ENCODE measurements at regions not wholly inside any gene's neighbourhood (a gene's known extent, or its start where the extent isn't known, plus 50 kb on each side); places are given as distances from the start of the nearest gene placed in this dataset.

DNA sequence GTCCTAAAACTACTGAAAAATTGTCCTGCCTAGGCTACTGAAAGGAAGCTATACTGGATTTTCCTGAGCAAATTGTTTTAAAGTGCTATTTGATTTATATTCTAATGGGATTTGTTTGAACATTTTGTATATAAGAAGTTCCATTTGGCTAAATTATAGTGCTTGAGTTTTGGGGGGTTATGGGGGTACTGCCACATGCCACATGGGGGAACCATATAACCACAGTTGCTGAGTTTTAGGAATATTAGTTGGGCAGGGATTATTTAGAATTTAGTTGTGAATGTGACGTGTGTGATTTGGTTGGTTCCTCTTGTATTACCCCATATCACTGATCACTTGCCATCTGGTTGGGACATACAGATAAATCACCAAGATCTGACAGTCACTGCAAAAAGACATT, 224.5 kb upstream of the TAPT1 start:
- Mint-ChIP-seq H3K27ac (no peak overlapping the region), H3K36me3 (ENCODE audit: insufficient read depth) (no peaks in the 10 kb centered on the region), H3K9me3 (peaks cover 0 to 1% of the 10 kb centered on the region in 2 donors), H3K4me3 (no peak overlapping the region), H3K27me3 (no peaks in the 10 kb centered on the region), H3K4me1 (ENCODE audit: low read depth in 2 of 2) (no peaks in the 10 kb centered on the region)
- DNase-seq (no peak), ATAC-seq (replicated peaks) (no peak)

DNA sequence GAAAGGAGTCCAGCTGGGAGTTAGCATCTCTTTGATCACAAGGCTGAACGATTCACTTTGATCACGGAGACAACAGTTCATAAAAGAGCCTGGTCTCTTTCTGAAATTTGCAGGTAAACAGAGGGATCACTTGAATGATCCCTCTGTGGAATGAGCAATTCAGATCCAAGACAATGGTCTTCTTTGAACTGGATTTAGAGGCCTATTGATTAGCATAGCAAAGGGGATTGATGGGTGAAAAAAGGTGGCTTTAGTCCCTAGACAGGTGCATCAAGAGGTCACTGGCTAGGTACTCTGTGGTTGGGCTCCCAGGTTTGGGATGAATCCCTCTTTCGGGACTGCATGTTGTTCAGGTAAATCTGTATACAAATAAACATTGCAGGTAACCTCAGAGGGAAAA, 223.8 kb upstream of the TAPT1 start:
- H3K36me3 Mint-ChIP-seq (ENCODE audit: insufficient read depth): no peaks in the 10 kb centered on the region
- H3K27ac Mint-ChIP-seq: no peak overlapping the region
- no peaks in the 10 kb centered on the region for H3K4me1 Mint-ChIP-seq (ENCODE audit: low read depth in 2 of 2)
- DNase-seq: no peak
- H3K9me3 Mint-ChIP-seq: peaks cover 0 to 1% of the 10 kb centered on the region in 2 donors
- H3K4me3 Mint-ChIP-seq: no peak overlapping the region
- ATAC-seq (replicated peaks): no peak
- H3K27me3 Mint-ChIP-seq: no peaks in the 10 kb centered on the region

- no peak for DNase-seq
- no peaks in the 10 kb centered on the region for H3K36me3 Mint-ChIP-seq (ENCODE audit: insufficient read depth)
- no peaks in the 10 kb centered on the region for H3K4me1 Mint-ChIP-seq (ENCODE audit: low read depth in 2 of 2)
- H3K27ac Mint-ChIP-seq: no peak overlapping the region
- H3K9me3 Mint-ChIP-seq: peaks cover 0 to 1% of the 10 kb centered on the region in 2 donors
- no peak overlapping the region for H3K4me3 Mint-ChIP-seq
- no peaks in the 10 kb centered on the region for H3K27me3 Mint-ChIP-seq
- no peak for ATAC-seq (replicated peaks)
Measured at GRCh38 chr4:16449406-16449805, 223.1 kb upstream of the TAPT1 start.

- H3K27ac Mint-ChIP-seq: no peak overlapping the region
- H3K9me3 Mint-ChIP-seq: peaks cover 0 to 1% of the 10 kb centered on the region in 2 donors
- no peak for DNase-seq
- H3K27me3 Mint-ChIP-seq: no peaks in the 10 kb centered on the region
- no peaks in the 10 kb centered on the region for H3K4me1 Mint-ChIP-seq (ENCODE audit: low read depth in 2 of 2)
- no peak overlapping the region for H3K4me3 Mint-ChIP-seq
- H3K36me3 Mint-ChIP-seq (ENCODE audit: insufficient read depth): no peaks in the 10 kb centered on the region
- ATAC-seq (replicated peaks): no peak
Measured at GRCh38 chr4:16448241-16448840, 222.1 kb upstream of the TAPT1 start.

GRCh38 chr4:16443504-16444088, 217.3 kb upstream of the TAPT1 start:
- no peak for ATAC-seq (replicated peaks)
- Mint-ChIP-seq H3K4me3 (no peak overlapping the region), H3K36me3 (ENCODE audit: insufficient read depth) (no peaks in the 10 kb centered on the region), H3K4me1 (ENCODE audit: low read depth in 2 of 2) (no peaks in the 10 kb centered on the region), H3K9me3 (peaks cover 0 to 2% of the 10 kb centered on the region in 2 donors), H3K27me3 (no peaks in the 10 kb centered on the region), H3K27ac (no peak overlapping the region)
- no peak for DNase-seq

DNA sequence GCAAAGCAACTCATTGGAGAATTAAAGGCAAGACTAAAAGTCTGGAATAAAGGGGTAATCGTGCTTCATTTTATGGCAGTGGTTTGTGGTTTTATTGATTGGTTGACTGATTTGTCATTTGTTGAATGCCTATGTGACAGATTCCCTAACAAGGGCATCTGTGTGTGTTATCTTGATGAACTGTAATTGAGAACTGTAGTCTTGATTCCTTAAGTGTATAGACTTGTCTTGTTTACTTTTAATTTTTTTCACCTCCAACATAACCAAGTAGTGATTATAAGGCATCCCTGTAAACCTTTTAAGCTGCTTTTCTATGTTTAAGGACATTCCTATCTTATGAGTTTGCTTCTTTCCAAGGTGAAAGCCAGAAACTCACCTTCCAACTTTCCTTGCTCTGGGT, 216.0 kb upstream of the TAPT1 start:
- ATAC-seq (replicated peaks) (no peak), DNase-seq (no peak)
- no peaks in the 10 kb centered on the region for H3K27me3 Mint-ChIP-seq
- no peaks in the 10 kb centered on the region for H3K4me1 Mint-ChIP-seq (ENCODE audit: low read depth in 2 of 2)
- H3K4me3 Mint-ChIP-seq: no peak overlapping the region
- peaks cover 0 to 2% of the 10 kb centered on the region in 2 donors for H3K9me3 Mint-ChIP-seq
- H3K27ac Mint-ChIP-seq: no peak overlapping the region
- no peaks in the 10 kb centered on the region for H3K36me3 Mint-ChIP-seq (ENCODE audit: insufficient read depth)

- H3K27me3 Mint-ChIP-seq: peaks cover 0 to 1% of the 10 kb centered on the region in 2 donors
- no peaks in the 10 kb centered on the region for H3K4me1 Mint-ChIP-seq (ENCODE audit: low read depth in 2 of 2)
- no peaks in the 10 kb centered on the region for H3K36me3 Mint-ChIP-seq (ENCODE audit: insufficient read depth)
Measured at GRCh38 chr4:16439768-16440167, 213.5 kb upstream of the TAPT1 start.

DNA sequence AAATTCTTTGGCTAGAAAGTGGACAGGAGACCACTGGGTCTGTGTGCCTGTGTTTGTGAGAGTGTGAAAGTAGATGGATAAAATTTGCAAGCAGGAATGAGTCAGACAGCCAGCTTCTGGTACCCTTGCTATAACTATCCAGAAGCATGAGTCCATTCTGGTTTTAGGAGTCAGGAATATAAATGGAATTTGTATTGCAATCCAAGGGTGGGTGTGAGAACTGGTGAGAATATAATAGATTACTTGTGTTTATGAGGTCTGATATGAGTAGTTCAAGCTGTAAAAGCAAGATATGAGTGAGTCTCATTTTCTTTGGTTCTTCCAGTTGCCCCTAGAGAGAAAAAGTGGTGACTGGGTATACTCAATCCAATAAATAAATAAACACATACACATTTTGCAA, 212.7 kb upstream of the TAPT1 start:
- no peak overlapping the region for H3K4me3 Mint-ChIP-seq
- peaks cover 0 to 8% of the 10 kb centered on the region in 2 donors for H3K27me3 Mint-ChIP-seq
- no peak for DNase-seq
- no peak for ATAC-seq (replicated peaks)
- no peak overlapping the region for H3K27ac Mint-ChIP-seq
- no peaks in the 10 kb centered on the region for H3K36me3 Mint-ChIP-seq (ENCODE audit: insufficient read depth)
- H3K4me1 Mint-ChIP-seq (ENCODE audit: low read depth in 2 of 2): no peaks in the 10 kb centered on the region
- H3K9me3 Mint-ChIP-seq: peaks cover 7% of the 10 kb centered on the region in 2 donors

More at GRCh38 chr4:16439768-16440167, 213.5 kb upstream of the TAPT1 start:
- H3K9me3 Mint-ChIP-seq: peaks cover under 1 to 3% of the 10 kb centered on the region in 2 donors
- no peak overlapping the region for H3K4me3 Mint-ChIP-seq
- no peak overlapping the region for H3K27ac Mint-ChIP-seq
- no peak for DNase-seq
- no peak for ATAC-seq (replicated peaks)

GRCh38 chr4:16437836-16438235, 211.6 kb upstream of the TAPT1 start:
- DNase-seq: no peak
- H3K27ac Mint-ChIP-seq: no peak overlapping the region
- ATAC-seq (replicated peaks): no peak
- no peaks in the 10 kb centered on the region for H3K4me1 Mint-ChIP-seq (ENCODE audit: low read depth in 2 of 2)
- no peak overlapping the region for H3K4me3 Mint-ChIP-seq
- peaks cover 1 to 8% of the 10 kb centered on the region in 2 donors for H3K27me3 Mint-ChIP-seq
- peaks cover 7% of the 10 kb centered on the region in 2 donors for H3K9me3 Mint-ChIP-seq
- H3K36me3 Mint-ChIP-seq (ENCODE audit: insufficient read depth): no peaks in the 10 kb centered on the region

DNA sequence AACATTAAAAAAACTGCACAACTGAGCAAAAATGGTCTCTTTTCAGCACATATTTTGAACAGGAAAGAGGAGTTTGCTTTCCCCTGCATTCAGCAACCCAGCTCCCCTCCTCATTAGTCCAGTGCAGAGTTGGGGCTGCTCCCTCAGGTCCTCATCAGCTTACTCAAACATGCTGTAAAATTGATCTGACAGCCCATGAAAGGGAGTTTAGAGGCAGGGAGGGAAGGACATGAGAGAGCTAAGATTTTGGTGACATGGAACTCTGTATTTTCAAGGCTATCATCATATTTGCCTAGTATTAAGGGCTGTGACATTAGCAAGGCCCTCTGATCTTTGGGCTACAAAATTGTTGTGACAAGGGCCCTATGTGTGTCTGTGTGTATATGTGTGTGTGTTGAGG, 205.6 kb upstream of the TAPT1 start:
- Mint-ChIP-seq H3K4me3 (no peak overlapping the region), H3K4me1 (ENCODE audit: low read depth in 2 of 2) (no peaks in the 10 kb centered on the region), H3K27me3 (peaks cover 13 to 15% of the 10 kb centered on the region in 2 donors), H3K27ac (no peak overlapping the region), H3K9me3 (peaks cover 4 to 7% of the 10 kb centered on the region in 2 donors), H3K36me3 (ENCODE audit: insufficient read depth) (no peaks in the 10 kb centered on the region)
- ATAC-seq (replicated peaks) (no peak), DNase-seq (no peak)

DNA sequence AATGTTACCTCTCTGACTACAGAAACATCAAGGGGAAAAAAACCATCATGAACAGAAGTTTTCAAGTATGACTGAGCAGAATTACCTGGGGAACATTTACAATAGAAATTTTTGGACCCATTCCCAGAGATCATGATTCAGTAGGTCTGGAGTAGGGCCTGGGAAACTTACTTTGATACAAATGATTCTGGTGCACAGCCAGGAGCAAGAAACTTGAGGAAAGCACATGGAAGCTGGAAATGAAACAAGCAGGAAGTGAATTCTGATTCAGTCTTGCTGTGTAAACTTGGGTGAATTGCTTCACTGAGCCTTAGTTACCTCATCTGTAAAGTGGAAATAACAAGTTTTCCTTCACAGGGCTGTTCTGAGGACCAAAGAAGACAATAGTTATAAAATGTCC, 192.5 kb upstream of the TAPT1 start:
- H3K9me3 Mint-ChIP-seq: peaks cover 0 to 6% of the 10 kb centered on the region in 2 donors
- H3K4me1 Mint-ChIP-seq (ENCODE audit: low read depth in 2 of 2): no peaks in the 10 kb centered on the region
- peaks cover 0 to 2% of the 10 kb centered on the region in 2 donors for H3K27me3 Mint-ChIP-seq
- H3K36me3 Mint-ChIP-seq (ENCODE audit: insufficient read depth): no peaks in the 10 kb centered on the region
- ATAC-seq (replicated peaks) (no peak), DNase-seq (no peak)
- no peak overlapping the region for H3K27ac Mint-ChIP-seq
- H3K4me3 Mint-ChIP-seq: no peak overlapping the region

- no peak overlapping the region for H3K27ac Mint-ChIP-seq
- peaks cover 0 to 5% of the 10 kb centered on the region in 2 donors for H3K27me3 Mint-ChIP-seq
- no peaks in the 10 kb centered on the region for H3K36me3 Mint-ChIP-seq (ENCODE audit: insufficient read depth)
- no peak overlapping the region for H3K4me3 Mint-ChIP-seq
- H3K9me3 Mint-ChIP-seq: peaks cover 0 to 6% of the 10 kb centered on the region in 2 donors
- no peak for ATAC-seq (replicated peaks)
- H3K4me1 Mint-ChIP-seq (ENCODE audit: low read depth in 2 of 2): no peaks in the 10 kb centered on the region
- no peak for DNase-seq
Measured at GRCh38 chr4:16417198-16417597, 190.9 kb upstream of the TAPT1 start.

DNA sequence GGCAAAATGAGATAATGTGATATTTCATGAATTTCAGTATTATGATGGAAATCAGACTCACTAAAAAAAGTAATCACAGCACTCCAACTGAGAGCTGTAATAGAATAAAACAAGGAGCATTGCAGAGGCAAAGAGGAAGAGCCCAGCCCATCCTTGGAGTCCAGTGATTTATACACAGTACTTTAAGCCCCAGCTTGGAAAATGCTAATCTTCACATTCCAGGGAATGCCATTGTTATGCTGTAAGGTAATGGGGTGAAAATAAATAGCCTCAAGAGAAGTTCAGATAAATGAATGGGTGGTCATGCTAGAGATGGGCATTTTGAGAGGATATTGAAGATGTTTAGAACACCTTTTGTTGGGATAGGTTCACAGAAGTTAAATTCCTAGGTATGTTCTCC, 190.3 kb upstream of the TAPT1 start:
- Mint-ChIP-seq H3K27me3 (peaks cover 0 to 5% of the 10 kb centered on the region in 2 donors), H3K36me3 (ENCODE audit: insufficient read depth) (no peaks in the 10 kb centered on the region)

GRCh38 chr4:16415751-16416150, 189.5 kb upstream of the TAPT1 start:
- no peak overlapping the region for H3K27ac Mint-ChIP-seq
- DNase-seq: no peak
- peaks cover 3% of the 10 kb centered on the region for H3K36me3 Mint-ChIP-seq (ENCODE audit: insufficient read depth)
- ATAC-seq (replicated peaks): no peak
- H3K4me1 Mint-ChIP-seq (ENCODE audit: low read depth in 2 of 2): no peaks in the 10 kb centered on the region
- H3K4me3 Mint-ChIP-seq: no peak overlapping the region
- H3K27me3 Mint-ChIP-seq: peaks cover 0 to 5% of the 10 kb centered on the region in 2 donors
- H3K9me3 Mint-ChIP-seq: peaks cover 0 to 6% of the 10 kb centered on the region in 2 donors

More for the DNA sequence above, 190.3 kb upstream of the TAPT1 start:
- Mint-ChIP-seq H3K4me3 (no peak overlapping the region), H3K9me3 (peaks cover 0 to 6% of the 10 kb centered on the region in 2 donors), H3K27ac (no peak overlapping the region), H3K4me1 (ENCODE audit: low read depth in 2 of 2) (no peaks in the 10 kb centered on the region)
- DNase-seq (no peak), ATAC-seq (replicated peaks) (no peak)

All from effector memory CD8-positive, alpha-beta T cell (primary cell).